H9 (cell line): ENCODE measurements at regions not wholly inside any gene's neighbourhood (a gene's known extent, or its start where the extent isn't known, plus 50 kb on each side); places are given as distances from the start of the nearest gene placed in this dataset.

Source experiments
- DNase-seq: peaks from one replicate; pipeline ENCODE4 v3.0.0-alpha.2; 2017
- H2AFZ ChIP-seq: one replicate; pipeline ENCODE4 v1.6.1; 2013; ENCODE audit warnings: mild to moderate bottlenecking, low read length, control low read depth, moderate library complexity
- H2AK5ac ChIP-seq: 2 replicates; pipeline ENCODE4 v1.6.1; 2013; ENCODE audit warnings: low read length, control low read depth, mixed read lengths; ENCODE audit not compliant: insufficient read length
- H2BK120ac ChIP-seq: one replicate; pipeline ENCODE4 v1.6.1; 2013; ENCODE audit warnings: low read depth, mild to moderate bottlenecking, low read length, control low read depth, inconsistent platforms; ENCODE audit not compliant: poor library complexity, severe bottlenecking
- H2BK12ac ChIP-seq: 2 replicates; pipeline ENCODE4 v1.6.1; 2013; ENCODE audit warnings: low read length, control low read depth, mixed read lengths, low read depth; ENCODE audit not compliant: insufficient read length
- H2BK15ac ChIP-seq: 2 replicates; pipeline ENCODE4 v1.6.1; 2013; ENCODE audit warnings: low read depth, low read length, control low read depth
- H2BK20ac ChIP-seq: one replicate; pipeline ENCODE4 v1.6.1; 2013; ENCODE audit warnings: low read depth, mild to moderate bottlenecking, low read length, control low read depth, inconsistent platforms; ENCODE audit not compliant: poor library complexity, severe bottlenecking
- H2BK5ac ChIP-seq: 2 replicates; pipeline ENCODE4 v1.6.1; 2013; ENCODE audit warnings: low read length, control low read depth, mixed read lengths; ENCODE audit not compliant: insufficient read length
- H3K14ac ChIP-seq: 2 replicates; pipeline ENCODE4 v1.6.1; 2013; ENCODE audit warnings: low read length, control low read depth; ENCODE audit not compliant: insufficient read depth
- H3K18ac ChIP-seq: 2 replicates; pipeline ENCODE4 v1.6.1; 2013; ENCODE audit warnings: low read depth, mild to moderate bottlenecking, mixed read lengths, low read length, control low read depth; ENCODE audit not compliant: insufficient read length
- H3K23ac ChIP-seq: 2 replicates; pipeline ENCODE4 v1.6.1; 2013; ENCODE audit warnings: low read length, control low read depth, mixed read lengths, low read depth; ENCODE audit not compliant: insufficient read length
- H3K23me2 ChIP-seq: 2 replicates; pipeline ENCODE4 v1.6.1; 2013; ENCODE audit warnings: low read depth, mild to moderate bottlenecking, mixed read lengths, low read length, control low read depth; ENCODE audit not compliant: insufficient read length, poor library complexity, severe bottlenecking
- H3K27ac ChIP-seq: 2 replicates; pipeline ENCODE4 v1.5.1; 2013; ENCODE audit warnings: low read length, control low read depth, mixed read lengths, low read depth; ENCODE audit not compliant: insufficient read length
- H3K27me3 ChIP-seq: 2 replicates; pipeline ENCODE4 v1.6.1; 2013; ENCODE audit warnings: low read length, control low read depth, inconsistent platforms; ENCODE audit not compliant: insufficient read depth
- H3K4ac ChIP-seq: 2 replicates; pipeline ENCODE4 v1.6.1; 2013; ENCODE audit warnings: low read depth, mild to moderate bottlenecking, control low read depth, inconsistent platforms, low read length, moderate library complexity
- H3K4me1 ChIP-seq: 2 replicates; pipeline ENCODE4 v1.6.1; 2013; ENCODE audit warnings: low read length, control low read depth, inconsistent platforms; ENCODE audit not compliant: insufficient read depth
- H3K4me2 ChIP-seq: 2 replicates; pipeline ENCODE4 v1.6.1; 2013; ENCODE audit warnings: low read length, control low read depth, mixed read lengths; ENCODE audit not compliant: insufficient read length, insufficient read depth
- H3K56ac ChIP-seq: 2 replicates; pipeline ENCODE4 v1.6.1; 2013; ENCODE audit warnings: low read depth, mild to moderate bottlenecking, mixed read lengths, low read length, control low read depth; ENCODE audit not compliant: insufficient read length
- H3K79me1 ChIP-seq: 2 replicates; pipeline ENCODE4 v1.6.1; 2013; ENCODE audit warnings: low read depth, mild to moderate bottlenecking, moderate library complexity, low read length, control low read depth, inconsistent platforms; ENCODE audit not compliant: insufficient read depth, poor library complexity, severe bottlenecking
- H3K79me2 ChIP-seq: 2 replicates; pipeline ENCODE4 v1.6.1; 2013; ENCODE audit warnings: low read length, control low read depth, inconsistent platforms; ENCODE audit not compliant: insufficient read depth
- H3K9ac ChIP-seq: 2 replicates; pipeline ENCODE4 v1.6.1; 2013; ENCODE audit warnings: low read length, control low read depth, mixed read lengths; ENCODE audit not compliant: insufficient read length; ENCODE audit errors: extremely low read depth
- H3K9me3 ChIP-seq: one replicate; pipeline ENCODE4 v1.6.1; 2013; ENCODE audit warnings: low read depth, low read length, inconsistent platforms; ENCODE audit not compliant: control insufficient read depth
- H3T11ph ChIP-seq: one replicate; pipeline ENCODE4 v1.6.1; 2013; ENCODE audit warnings: mild to moderate bottlenecking, low read length, control low read depth, inconsistent platforms
- H4K20me1 ChIP-seq: one replicate; pipeline ENCODE4 v1.6.1; 2013; ENCODE audit not compliant: control insufficient read depth, insufficient read length, insufficient read depth
- H4K5ac ChIP-seq: 2 replicates; pipeline ENCODE4 v1.6.1; 2013; ENCODE audit warnings: low read depth, mild to moderate bottlenecking, mixed read lengths, low read length, control low read depth; ENCODE audit not compliant: insufficient read length
- H4K8ac ChIP-seq: replicated peaks from 2 replicates; pipeline ENCODE4 v1.6.1; 2013; ENCODE audit warnings: low read length, control low read depth, mixed read lengths, low read depth; ENCODE audit not compliant: insufficient read length
- H4K91ac ChIP-seq: 2 replicates; pipeline ENCODE4 v1.6.1; 2013; ENCODE audit warnings: low read depth, mild to moderate bottlenecking, moderate library complexity, mixed read lengths, low read length, control low read depth; ENCODE audit not compliant: insufficient read length
- H3K27ac Mint-ChIP-seq, 3 experiments: 2 replicates in 2 of 3; 3 replicates in 1 of 3; pipeline ENCODE4 v1.8.0; 2020 to 2021; ENCODE audit warnings: mixed read lengths in 3 of 3, mild to moderate bottlenecking in 1 of 3, moderate library complexity in 1 of 3
- H3K27me3 Mint-ChIP-seq: 2 replicates; pipeline ENCODE4 v1.8.0; 2021; ENCODE audit warnings: low read depth, mild to moderate bottlenecking, moderate library complexity, mixed read lengths
- H3K36me3 Mint-ChIP-seq, 3 experiments: 2 replicates in 2 of 3; 3 replicates in 1 of 3; pipeline ENCODE4 v1.8.0; 2020 to 2021; ENCODE audit warnings: low read depth in 3 of 3, mixed read lengths in 3 of 3; ENCODE audit not compliant: insufficient read depth in 1 of 3
- H3K4me1 Mint-ChIP-seq, 2 experiments: 2 replicates each; pipeline ENCODE4 v1.8.0; 2020; ENCODE audit warnings: mixed read lengths in 2 of 2
- H3K4me3 Mint-ChIP-seq, 2 experiments: 2 replicates in 1 of 2; 3 replicates in 1 of 2; pipeline ENCODE4 v1.8.0; 2020 to 2021; ENCODE audit warnings: mild to moderate bottlenecking in 2 of 2, mixed read lengths in 2 of 2, moderate library complexity in 1 of 2
- H3K9me3 Mint-ChIP-seq, 2 experiments: 2 replicates in 1 of 2; 3 replicates in 1 of 2; pipeline ENCODE4 v1.8.0; 2020; ENCODE audit warnings: mild to moderate bottlenecking in 2 of 2, mixed read lengths in 2 of 2, moderate library complexity in 1 of 2
- WGBS: extraction: QIAGEN DNeasy Blood & Tissue Kit; methylation state at CpG from one replicate; pipeline ENCODE4 v1.1.7; 2013; ENCODE audit warnings: missing lambda C conversion rate, low lambda C conversion rate, mixed read lengths; ENCODE audit not compliant: insufficient read length; ENCODE audit errors: extremely low coverage; 5-methylcytosine and 5-hydroxymethylcytosine counted together
- TF ChIP-seq, protein P1 (sequence below): fragments of 200-600 bp; sonication (generic); conservative IDR thresholded peaks from 3 replicates; pipeline ENCODE4 v1.8.0; 2021; ENCODE audit warnings: antibody characterized with exemption, mild to moderate bottlenecking

GRCh38 chr10:45229823-45230222 lies 85.6 kb downstream of the OR13A1 start:
- Mint-ChIP-seq H3K36me3 (peaks cover 15 to 16% (median 16%) of the 10 kb centered on the region in 3 experiments), H3K9me3 (peaks cover 19 to 21% of the 10 kb centered on the region in 2 experiments), H3K27ac (no peak overlapping the region), H3K27me3 (no peaks in the 10 kb centered on the region; the same call in none of the 2 replicates), H3K4me1 (no peaks in the 10 kb centered on the region), H3K4me3 (no peak overlapping the region)
- no peak overlapping the region for H4K5ac ChIP-seq
- H3K9me3 ChIP-seq: peaks cover 21% of the 10 kb centered on the region
- H2BK12ac ChIP-seq: no peak overlapping the region
- no peak overlapping the region for H2BK20ac ChIP-seq
- no peak overlapping the region for H3K18ac ChIP-seq
- no peaks in the 10 kb centered on the region for H3K4me1 ChIP-seq
- TF ChIP-seq, protein P1, sequence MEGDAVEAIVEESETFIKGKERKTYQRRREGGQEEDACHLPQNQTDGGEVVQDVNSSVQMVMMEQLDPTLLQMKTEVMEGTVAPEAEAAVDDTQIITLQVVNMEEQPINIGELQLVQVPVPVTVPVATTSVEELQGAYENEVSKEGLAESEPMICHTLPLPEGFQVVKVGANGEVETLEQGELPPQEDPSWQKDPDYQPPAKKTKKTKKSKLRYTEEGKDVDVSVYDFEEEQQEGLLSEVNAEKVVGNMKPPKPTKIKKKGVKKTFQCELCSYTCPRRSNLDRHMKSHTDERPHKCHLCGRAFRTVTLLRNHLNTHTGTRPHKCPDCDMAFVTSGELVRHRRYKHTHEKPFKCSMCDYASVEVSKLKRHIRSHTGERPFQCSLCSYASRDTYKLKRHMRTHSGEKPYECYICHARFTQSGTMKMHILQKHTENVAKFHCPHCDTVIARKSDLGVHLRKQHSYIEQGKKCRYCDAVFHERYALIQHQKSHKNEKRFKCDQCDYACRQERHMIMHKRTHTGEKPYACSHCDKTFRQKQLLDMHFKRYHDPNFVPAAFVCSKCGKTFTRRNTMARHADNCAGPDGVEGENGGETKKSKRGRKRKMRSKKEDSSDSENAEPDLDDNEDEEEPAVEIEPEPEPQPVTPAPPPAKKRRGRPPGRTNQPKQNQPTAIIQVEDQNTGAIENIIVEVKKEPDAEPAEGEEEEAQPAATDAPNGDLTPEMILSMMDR: no peak
- H3K4ac ChIP-seq: no peak overlapping the region
- H2BK120ac ChIP-seq: no peak overlapping the region
- no peak overlapping the region for H4K91ac ChIP-seq
- no peaks in the 10 kb centered on the region for H4K20me1 ChIP-seq
- H3K27me3 ChIP-seq: no peaks in the 10 kb centered on the region
- H3K9ac ChIP-seq: no peak overlapping the region
- WGBS: no CpG with 5 or more reads among the region's 1 CpG
- H3K27ac ChIP-seq: no peak overlapping the region
- no peak overlapping the region for H2AK5ac ChIP-seq
- H3K23ac ChIP-seq: no peak overlapping the region
- no peak overlapping the region for H3T11ph ChIP-seq
- H3K14ac ChIP-seq: no peak overlapping the region
- no peak for DNase-seq
- H2BK15ac ChIP-seq: no peak overlapping the region
- H3K79me2 ChIP-seq: no peaks in the 10 kb centered on the region
- H2AFZ ChIP-seq: no peak overlapping the region
- H3K79me1 ChIP-seq: no peaks in the 10 kb centered on the region
- H3K56ac ChIP-seq: no peak overlapping the region
- H4K8ac ChIP-seq: no peak overlapping the region
- H2BK5ac ChIP-seq: no peak overlapping the region
- H3K23me2 ChIP-seq: no peaks in the 10 kb centered on the region
- no peak overlapping the region for H3K4me2 ChIP-seq
